Stimulated activated CD8-positive, alpha-beta memory T cell treated with anti-CD3 and anti-CD28 coated beads, Interleukin-15, amount 100 ng/mL, for 48 hours (primary cell): ENCODE measurements at regions not wholly inside any gene's neighbourhood (a gene's known extent, or its start where the extent isn't known, plus 50 kb on each side); places are given as distances from the start of the nearest gene placed in this dataset.
"Not testable (repeated sequence)": the region's sequence is repeated elsewhere in the genome, so short reads cannot be mapped to it uniquely, and the experiment has no call there.

ENCODE experiments used
- DNase-seq, 2 donors: peaks; one replicate each; pipeline ENCODE4 v3.0.0-alpha.2; 2020; ENCODE audit warnings: low read depth in 2 of 2

GRCh38 chr10:78458983-78459638 is 425.4 kb downstream of the RPS24 start:
- DNase-seq: no peak

GRCh38 chr10:78459639-78460037 is 426.0 kb downstream of the RPS24 start:
- DNase-seq: no peak

GRCh38 chr10:78460204-78460603 is 426.5 kb downstream of the RPS24 start:
- DNase-seq: no peak

GRCh38 chr10:78461333-78461732 is 427.7 kb downstream of the RPS24 start:
- DNase-seq: no peak

- DNase-seq: no peak
Measured at GRCh38 chr10:78462176-78462575, 428.5 kb downstream of the RPS24 start.

- no peak for DNase-seq
Measured at GRCh38 chr10:78462726-78463228, 429.1 kb downstream of the RPS24 start.

- no peak for DNase-seq
Measured at GRCh38 chr10:78464118-78464855, 430.6 kb downstream of the RPS24 start.

- DNase-seq: no peak
Measured at GRCh38 chr10:78464856-78465267, 431.2 kb downstream of the RPS24 start.

GRCh38 chr10:78465431-78465830 is 431.8 kb downstream of the RPS24 start:
- DNase-seq: no peak

- no peak for DNase-seq
Measured at GRCh38 chr10:78467496-78468106, 433.9 kb downstream of the RPS24 start.

- not testable (repeated sequence) for DNase-seq
Measured at GRCh38 chr10:78468731-78469130, 435.1 kb downstream of the RPS24 start.

GRCh38 chr10:78470267-78471103 is 436.8 kb downstream of the RPS24 start:
- no peak for DNase-seq

GRCh38 chr10:78471326-78471722 is 437.7 kb downstream of the RPS24 start:
- no peak for DNase-seq

- no peak for DNase-seq
Measured at GRCh38 chr10:78471723-78472550, 438.3 kb downstream of the RPS24 start.

GRCh38 chr10:78472551-78472890 is 438.9 kb downstream of the RPS24 start:
- no peak for DNase-seq

GRCh38 chr10:78473006-78473405 is 439.3 kb downstream of the RPS24 start:
- no peak for DNase-seq

GRCh38 chr10:78474743-78475142 is 441.1 kb downstream of the RPS24 start:
- DNase-seq: no peak

- no peak for DNase-seq
Measured at GRCh38 chr10:78475437-78475836, 441.8 kb downstream of the RPS24 start.

GRCh38 chr10:78476156-78476555 is 442.5 kb downstream of the RPS24 start:
- no peak for DNase-seq

- DNase-seq: no peak
Measured at GRCh38 chr10:78476844-78477243, 443.2 kb downstream of the RPS24 start.

- DNase-seq: no peak
Measured at GRCh38 chr10:78478919-78479318, 445.3 kb downstream of the RPS24 start.
